Stimulated activated CD8-positive, alpha-beta memory T cell treated with anti-CD3 and anti-CD28 coated beads, Interleukin-4, amount 100 ng/mL, for 1 hour (primary cell): ENCODE measurements at regions not wholly inside any gene's neighbourhood (a gene's known extent, or its start where the extent isn't known, plus 50 kb on each side); places are given as distances from the start of the nearest gene placed in this dataset.
"Not testable (repeated sequence)": the region's sequence is repeated elsewhere in the genome, so short reads cannot be mapped to it uniquely, and the experiment has no call there.

ENCODE experiments used
- DNase-seq, 2 donors: peaks; one replicate each; pipeline ENCODE4 v3.0.0-alpha.2; 2020; ENCODE audit warnings: low read depth in 2 of 2, low spot score in 1 of 2

DNA sequence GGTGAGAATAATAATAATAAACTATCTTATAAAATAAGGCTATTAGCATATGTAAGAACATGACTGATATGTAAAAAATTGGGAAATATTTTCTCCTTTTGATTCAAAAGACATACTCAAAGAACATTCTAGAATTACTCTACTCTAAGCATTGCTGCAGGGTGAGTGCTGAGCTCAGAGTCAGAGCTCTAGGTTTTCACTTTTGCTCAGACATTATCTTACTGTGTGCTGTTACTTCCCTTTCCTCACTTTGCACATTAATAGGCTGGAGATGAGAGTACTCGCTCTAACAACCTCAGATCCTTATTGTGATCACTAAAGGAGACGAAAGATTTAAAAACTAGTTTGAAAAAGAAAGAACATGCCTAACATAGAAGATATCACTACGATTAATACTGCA lies 99.4 kb upstream of the C9orf72 start:
- no peak for DNase-seq

GRCh38 chr9:27673641-27674040 lies 100.4 kb upstream of the C9orf72 start:
- DNase-seq, result no peak

DNA sequence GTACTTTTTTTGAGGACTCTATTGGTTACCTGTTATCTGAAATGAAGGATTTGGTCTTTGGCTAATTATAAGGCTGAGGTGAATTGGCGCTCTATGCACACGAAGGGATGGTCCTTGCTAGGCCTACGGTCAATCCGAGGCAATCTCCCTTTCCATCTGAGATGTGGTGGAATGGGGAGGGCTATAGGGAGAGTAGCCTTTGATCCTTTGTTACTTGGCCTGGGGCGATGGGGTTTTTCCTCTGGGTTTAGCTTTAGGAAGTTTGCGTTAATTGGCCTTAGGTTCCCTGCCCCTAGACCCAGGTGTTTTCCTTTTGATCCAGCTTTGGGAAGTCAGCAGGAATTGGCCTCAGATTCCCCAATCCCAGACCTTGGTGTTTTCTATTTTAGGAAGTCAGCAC lies 102.1 kb upstream of the C9orf72 start:
- no peak for DNase-seq

GRCh38 chr9:27676827-27677226 lies 103.5 kb upstream of the C9orf72 start:
- DNase-seq, result no peak

DNA sequence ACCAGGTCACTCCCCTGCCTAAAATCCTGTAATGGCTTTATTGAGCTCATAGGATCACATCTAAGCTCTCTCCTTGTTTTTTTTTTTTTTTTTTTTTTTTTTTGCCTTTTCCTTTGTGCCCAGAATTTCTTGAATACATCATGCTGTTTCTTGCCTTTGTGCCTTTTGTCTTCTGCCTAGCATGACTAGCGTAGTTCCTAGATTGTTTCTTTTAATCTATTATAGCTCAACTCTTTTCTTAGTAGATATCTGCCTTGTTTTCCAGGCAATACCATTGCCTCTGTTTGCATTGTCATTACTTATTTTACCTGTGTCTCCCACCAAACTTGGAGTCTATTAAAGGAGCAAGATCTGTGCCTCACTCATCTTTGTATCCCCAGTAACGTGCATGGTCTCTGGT lies 106.1 kb upstream of the C9orf72 start:
- DNase-seq, result no peak

GRCh38 chr9:27683181-27683580 lies 109.9 kb upstream of the C9orf72 start:
- DNase-seq, result no peak

GRCh38 chr9:27688954-27689353 lies 115.7 kb upstream of the C9orf72 start:
- DNase-seq, result no peak

DNA sequence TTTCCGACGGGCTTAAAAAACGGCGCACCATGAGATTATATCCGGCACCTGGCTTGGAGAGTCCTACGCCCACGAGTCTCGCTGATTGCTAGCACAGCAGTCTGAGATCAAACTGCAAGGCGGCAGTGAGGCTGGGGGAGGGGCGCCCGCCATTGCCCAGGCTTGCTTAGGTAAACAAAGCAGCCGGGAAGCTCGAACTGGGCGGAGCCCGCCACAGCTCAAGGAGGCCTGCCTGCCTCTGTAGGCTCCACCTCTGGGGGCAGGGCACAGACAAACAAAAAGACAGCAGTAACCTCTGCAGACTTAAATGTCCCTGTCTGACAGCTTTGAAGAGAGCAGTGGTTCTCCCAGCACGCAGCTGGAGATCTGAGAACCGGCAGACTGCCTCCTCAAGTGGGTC lies 117.5 kb upstream of the C9orf72 start:
- DNase-seq, result not testable (repeated sequence)

GRCh38 chr9:27699621-27700020 lies 126.3 kb upstream of the C9orf72 start:
- DNase-seq, result no peak

DNA sequence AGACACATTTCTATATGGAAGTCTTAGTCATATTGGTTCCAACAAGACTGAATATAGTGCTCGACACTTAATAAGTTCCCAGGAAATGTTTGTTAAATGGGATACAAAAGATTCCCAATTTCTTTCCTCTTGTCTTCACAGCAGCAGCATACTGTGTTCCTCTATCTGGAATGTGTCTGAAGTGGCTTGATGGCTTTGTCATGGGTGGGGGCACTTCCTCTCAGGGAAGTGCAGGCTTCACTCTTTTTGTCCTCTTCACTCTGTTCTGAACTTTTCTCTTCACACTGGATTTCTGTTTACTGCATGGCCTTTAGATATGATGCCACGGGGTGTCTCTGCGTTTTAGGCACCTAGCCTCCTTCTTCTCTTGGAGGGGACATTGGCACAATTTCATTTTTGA lies 127.7 kb upstream of the C9orf72 start:
- no peak for DNase-seq

DNA sequence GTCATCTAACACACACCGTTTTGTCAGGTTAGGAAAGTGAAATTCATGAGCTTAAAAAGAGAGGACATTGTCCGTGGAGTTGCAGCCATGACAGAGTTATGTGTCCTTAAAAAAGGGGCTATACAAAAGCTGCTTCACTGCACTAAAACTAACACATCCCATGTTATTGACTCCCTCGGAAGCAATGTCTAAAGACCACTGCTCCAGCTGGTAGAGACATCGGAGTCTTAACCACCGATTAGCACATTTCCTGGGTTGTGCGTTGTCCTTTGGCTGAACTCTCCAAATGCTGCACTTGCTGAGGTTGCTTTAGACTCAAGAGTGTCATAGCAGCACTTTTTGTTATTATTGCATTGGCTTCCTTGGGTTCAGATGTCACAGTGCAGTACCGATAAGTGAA lies 128.3 kb upstream of the C9orf72 start:
- DNase-seq, result no peak

DNA sequence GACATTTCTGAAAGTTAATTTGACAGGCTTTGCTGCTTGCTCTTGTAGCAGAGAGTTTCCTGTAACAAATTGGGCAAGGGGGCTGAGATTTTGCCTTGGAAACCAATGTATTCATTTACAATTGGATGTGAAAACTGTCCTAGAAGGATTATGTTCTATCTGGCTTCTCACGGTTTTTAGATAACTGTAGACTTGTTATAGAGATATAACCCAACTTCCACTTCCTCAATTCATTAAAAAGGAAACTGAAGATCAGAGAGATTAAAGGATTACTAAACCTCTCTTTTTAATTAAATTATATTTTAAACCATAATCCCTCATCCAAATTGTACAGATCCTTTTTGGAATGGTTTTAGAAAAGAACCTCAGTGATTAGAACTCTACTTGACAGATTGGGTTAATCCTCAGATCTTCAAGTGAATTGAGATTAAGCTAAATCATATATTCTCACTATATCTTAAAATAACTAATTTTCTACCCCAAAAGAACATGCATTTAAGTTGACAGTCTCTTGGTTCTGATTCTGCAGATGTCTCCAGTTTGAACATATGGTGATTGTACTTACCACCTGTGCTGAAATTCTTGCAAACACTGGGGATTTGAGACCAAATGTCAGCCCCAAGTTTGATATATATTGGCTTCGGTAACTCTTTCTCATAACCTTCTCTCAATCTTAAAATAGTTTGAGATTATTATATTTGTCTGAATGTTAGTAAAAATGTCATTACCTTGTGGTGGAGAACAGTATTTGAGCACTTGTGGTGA lies 130.1 kb upstream of the C9orf72 start:
- DNase-seq, result no peak

DNA sequence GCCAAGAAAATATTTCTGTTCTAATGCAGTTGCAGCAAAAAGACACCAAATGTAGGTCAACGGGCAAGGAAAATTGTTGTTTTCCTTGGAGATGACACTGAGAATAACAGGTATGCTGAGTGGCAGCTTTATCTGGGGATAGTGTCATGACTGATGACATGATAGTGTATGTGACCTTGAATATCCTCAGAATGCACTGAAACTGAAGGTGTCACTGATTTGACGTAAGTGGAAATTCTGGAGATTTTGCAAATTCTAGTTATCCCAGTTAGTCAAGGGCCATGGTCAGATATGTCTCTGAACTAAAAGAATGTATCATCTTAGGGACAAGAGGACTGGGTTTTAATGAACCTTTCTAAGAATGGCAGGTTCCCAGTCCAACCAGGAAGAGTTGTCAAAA lies 138.0 kb upstream of the C9orf72 start:
- no peak for DNase-seq

GRCh38 chr9:27712806-27713205 lies 139.5 kb upstream of the C9orf72 start:
- no peak for DNase-seq

DNA sequence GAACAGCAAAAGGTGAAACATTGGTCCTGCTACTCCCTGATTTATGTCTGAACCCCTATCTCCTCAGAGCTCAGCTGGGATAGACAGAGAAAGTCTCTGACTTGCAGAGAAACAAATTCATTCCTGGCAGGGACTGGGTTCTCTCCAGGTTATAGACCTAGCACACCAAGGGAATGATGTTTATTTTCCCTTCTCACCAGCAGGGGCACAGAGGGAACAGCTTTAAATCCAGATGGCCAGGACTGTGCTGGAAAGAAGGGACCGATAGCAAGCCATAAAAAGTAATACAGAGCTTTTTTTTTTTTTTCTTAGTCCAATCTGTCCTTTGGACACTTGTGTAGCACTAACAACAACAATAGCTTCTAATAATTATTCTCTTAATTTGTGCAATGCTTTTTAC lies 141.1 kb upstream of the C9orf72 start:
- no peak for DNase-seq

DNA sequence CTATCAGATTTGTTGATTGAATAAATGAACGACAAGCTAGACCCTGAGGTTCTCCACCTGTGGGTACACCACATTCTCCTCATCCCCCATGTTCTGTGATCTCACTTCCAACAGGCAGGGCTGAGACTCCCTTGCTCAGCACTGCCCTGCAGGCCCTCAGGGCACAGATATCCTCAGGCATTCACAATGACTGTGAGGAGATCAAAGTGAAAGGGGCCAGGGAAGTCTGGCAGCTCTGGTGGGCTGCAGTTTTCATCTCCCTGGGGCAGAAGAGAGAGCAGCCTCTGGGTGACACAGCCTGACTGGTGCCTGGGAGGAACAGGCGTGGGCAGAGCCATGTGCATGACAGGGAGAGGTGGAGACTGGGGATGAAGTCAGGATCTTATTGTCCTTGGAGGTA lies 142.4 kb upstream of the C9orf72 start:
- no peak for DNase-seq

- DNase-seq, result no peak
Observed at GRCh38 chr9:27717991-27718390, 144.7 kb upstream of the C9orf72 start.

- no peak for DNase-seq
Observed at GRCh38 chr9:27719711-27720110, 146.4 kb upstream of the C9orf72 start.

DNA sequence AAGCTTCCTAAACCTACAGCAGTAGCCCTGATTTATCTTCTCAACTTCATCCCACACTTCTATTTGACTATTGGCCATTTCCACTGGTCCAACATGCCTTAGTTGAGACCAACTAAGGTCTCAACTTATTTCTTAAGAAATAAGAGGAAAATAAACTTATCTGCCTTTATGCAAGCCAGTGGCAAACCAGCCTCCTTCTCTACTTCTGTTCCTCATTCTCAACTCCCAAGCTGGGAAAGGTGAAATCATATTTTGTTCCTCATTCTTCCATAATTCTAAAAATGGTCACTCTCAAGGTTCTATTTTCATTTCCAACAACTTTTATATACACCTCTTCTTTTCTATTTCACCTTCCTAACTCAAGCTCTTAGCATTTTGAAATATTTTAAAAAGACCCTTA lies 149.6 kb upstream of the C9orf72 start:
- DNase-seq, result no peak

DNA sequence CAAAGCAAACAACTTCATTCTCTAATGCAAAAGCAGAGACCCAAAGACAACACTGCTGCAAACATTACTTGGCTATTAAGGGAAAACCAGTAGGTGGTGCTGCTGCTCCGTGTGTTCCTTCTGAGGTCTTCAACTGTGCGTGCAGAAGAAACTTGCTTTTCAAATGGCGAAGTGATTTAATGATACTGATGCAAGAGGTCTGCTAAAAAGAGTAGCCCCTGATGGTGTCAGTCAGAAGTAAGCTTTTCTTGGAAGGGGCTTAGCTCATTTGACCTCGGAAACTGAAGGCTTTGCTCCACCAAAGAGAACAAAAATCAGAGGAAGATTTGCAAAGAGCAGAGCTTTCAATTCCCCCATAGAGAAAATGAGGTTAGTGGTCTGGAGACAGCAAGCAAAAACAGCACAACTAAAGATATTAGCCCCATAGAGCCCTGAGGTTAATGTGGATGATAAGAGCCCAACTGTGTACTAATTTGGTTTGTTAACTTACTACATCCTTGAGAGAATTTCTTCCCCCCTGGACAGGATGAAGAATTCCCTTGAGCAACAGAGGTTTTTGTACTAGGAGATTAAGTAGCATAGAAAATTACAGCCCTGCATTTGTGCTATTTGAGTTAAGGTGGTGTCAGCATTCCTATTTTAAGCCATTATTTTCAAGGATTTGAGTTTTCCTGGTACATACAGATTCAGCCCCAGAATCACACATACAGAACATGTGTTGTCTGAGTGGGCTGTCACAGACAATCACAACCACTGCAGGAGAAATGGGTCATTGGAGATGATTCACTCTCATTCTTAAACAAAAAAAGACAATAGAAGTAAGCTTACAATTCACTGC lies 153.2 kb upstream of the C9orf72 start:
- no peak for DNase-seq

DNA sequence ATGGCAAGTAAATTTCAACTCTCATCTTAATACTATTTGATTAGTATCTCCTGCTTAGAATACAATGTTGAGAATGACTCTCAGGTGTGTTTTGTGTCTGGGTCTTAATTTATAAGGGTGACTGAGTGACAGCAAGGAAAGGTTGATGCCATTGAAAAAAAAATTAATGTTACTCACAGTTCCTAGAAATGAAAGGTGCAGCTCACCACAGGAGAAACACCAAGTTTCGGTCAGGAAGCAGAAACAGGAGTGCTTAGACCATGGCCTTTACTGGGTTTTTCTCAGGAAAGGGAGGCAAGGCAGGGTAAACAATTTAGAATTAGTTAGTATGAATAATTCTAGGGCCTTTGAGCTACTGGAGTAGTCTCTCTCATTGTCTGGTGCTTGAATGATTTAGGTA lies 159.2 kb upstream of the C9orf72 start:
- DNase-seq, result no peak

GRCh38 chr9:27743490-27743889 lies 170.2 kb upstream of the C9orf72 start:
- no peak for DNase-seq

DNA sequence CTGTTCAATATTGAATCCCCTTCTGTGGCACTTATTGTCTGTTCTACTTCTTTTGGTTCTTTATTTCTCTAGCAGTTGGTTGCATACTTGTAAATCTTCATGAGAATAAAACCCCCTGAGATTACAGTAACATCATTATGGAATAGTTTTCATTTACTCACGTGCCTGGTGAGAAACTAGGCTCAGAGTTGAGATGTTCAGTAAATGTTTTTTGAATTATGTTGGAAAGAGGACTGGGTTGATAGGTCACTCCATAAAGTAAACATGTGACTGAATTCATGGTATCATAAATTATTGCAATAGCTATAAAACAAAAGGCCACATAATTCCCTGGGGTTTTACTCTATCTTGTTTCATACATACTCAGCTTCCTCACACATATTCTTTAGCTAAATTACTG lies 174.2 kb upstream of the C9orf72 start:
- no peak for DNase-seq
